ENCODE measurements at regions not wholly inside any gene's neighbourhood (a gene's known extent, or its start where the extent isn't known, plus 50 kb on each side); places are given as distances from the start of the nearest gene placed in this dataset.

- in situ Hi-C loops (cut with HindIII; ENCODE audit: low sequenced_read_pairs), result no loop called here
Observed at GRCh38 chr13:105821337-105821736, 714.1 kb downstream of the EFNB2 start.

- in situ Hi-C loops (cut with HindIII; ENCODE audit: low sequenced_read_pairs), result no loop called here
Observed at GRCh38 chr13:105820415-105820814, 715.0 kb downstream of the EFNB2 start.

GRCh38 chr13:105817498-105817897, 718.0 kb downstream of the EFNB2 start:
- in situ Hi-C loops (cut with HindIII; ENCODE audit: low sequenced_read_pairs), result no loop called here

GRCh38 chr13:105816994-105817393, 718.5 kb downstream of the EFNB2 start:
- in situ Hi-C loops (cut with HindIII; ENCODE audit: low sequenced_read_pairs), result no loop called here

- in situ Hi-C loops (cut with HindIII; ENCODE audit: low sequenced_read_pairs), result no loop called here
Observed at GRCh38 chr13:105814902-105815250, 720.6 kb downstream of the EFNB2 start.

DNA sequence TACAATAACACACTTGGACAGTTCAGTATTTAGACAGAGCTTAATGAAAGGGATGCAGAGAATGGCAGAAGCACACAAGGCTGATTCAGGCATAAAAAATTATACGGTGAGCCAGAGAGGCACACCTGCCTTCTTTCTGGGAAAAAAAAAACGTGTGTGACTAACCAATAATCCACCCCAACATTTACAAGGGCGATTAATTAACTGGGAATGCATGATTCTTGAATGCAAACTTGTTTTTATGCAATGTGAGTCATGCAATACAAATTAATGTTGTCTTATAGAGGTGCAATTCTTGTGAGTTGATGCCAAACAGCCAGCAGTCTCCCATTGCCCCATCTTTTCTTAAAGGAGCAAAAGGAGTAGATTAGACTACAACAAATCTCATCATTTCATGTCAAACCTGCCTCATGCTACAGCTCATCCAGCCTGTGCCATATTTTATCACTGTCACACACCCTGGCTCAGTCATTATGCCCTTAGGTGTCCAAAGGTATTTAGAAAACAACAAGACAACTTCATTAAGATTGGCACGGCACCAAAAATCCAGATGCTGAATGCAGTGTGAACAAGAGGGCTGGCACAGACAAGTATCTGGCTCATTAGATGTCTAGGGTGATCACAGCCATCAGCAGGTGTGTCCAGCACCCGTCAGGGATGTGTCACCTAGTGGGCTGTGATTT, 721.1 kb downstream of the EFNB2 start:
- in situ Hi-C loops (cut with HindIII; ENCODE audit: low sequenced_read_pairs), result no loop called here

- in situ Hi-C loops (cut with HindIII; ENCODE audit: low sequenced_read_pairs), result no loop called here
Observed at GRCh38 chr13:105806628-105806920, 728.9 kb downstream of the EFNB2 start.

DNA sequence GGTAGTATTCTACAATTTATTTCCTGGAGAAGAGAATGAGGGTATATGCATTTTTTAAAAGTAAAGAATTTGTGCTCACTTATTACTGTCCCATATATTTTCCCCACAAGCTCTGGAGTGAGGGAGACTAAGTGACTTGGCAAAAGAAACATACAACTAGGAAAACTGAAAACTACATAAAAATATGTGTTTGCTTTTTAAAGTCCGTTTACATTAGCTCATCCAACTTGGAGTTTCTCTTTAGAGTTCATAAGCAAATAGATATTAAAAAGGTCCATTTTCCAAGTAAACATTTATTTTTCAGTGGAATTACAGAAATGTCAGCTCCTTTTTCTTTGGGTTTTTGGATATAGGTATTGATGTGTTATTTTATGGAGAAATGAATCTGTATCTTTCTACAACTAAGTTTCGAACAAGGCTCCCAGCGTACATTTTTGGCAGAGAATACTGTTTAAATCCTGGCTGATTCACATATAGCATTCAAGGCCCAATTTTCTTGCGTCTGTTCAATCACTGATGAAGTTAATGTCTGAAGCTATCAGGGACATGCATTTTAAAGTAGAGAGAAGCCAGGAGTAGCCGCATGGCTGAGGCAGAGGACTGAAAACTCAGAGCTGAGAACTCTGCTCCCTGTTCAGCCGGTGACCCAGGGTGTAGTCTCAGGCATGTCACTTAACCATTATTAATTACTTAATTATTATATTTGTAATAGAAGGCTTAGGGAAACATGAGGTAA, 729.4 kb downstream of the EFNB2 start:
- in situ Hi-C loops (cut with HindIII; ENCODE audit: low sequenced_read_pairs), result no loop called here

GRCh38 chr13:105804561-105805190, 730.8 kb downstream of the EFNB2 start:
- in situ Hi-C loops (cut with HindIII; ENCODE audit: low sequenced_read_pairs), result no loop called here

GRCh38 chr13:105799155-105799554, 736.3 kb downstream of the EFNB2 start:
- in situ Hi-C loops (cut with HindIII; ENCODE audit: low sequenced_read_pairs), result no loop called here

DNA sequence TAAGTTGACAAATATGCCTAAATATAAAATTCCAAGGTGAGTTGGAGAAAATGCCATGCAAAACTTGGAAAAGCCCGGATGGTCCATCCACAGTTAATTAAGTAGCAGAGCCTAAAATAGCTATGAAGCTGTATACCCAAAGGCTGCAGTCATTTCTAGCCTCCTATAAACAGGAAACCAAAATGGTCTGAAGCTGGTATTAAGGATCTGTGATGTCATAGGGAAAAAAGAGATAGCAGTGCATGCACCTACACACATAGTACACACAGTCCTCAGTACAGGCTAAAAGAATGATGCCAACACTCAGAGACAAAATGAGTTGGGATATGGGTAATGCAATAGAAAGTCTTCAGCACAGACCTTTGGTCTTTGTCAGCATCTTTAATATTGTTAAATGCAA, 736.9 kb downstream of the EFNB2 start:
- in situ Hi-C loops (cut with HindIII; ENCODE audit: low sequenced_read_pairs), result no loop called here

DNA sequence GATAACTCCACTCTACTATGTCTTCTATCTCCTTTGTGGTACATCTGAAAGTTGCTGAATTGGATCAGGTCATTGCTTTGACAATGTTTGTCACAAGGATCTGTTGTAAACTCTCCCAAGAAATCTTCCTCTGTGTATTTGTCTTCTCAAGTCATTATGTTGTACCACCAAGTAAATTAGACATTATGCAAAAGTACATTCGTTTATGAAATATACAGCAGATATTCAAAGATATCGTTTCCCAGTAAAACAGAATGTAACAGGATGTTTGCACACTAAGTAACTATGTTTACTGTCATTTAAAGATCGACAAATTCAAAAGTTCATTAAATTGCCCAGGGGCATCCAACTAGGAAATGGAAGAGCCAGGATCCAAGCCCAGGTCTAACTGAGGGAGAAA, 739.4 kb downstream of the EFNB2 start:
- in situ Hi-C loops (cut with HindIII; ENCODE audit: low sequenced_read_pairs), result no loop called here

GRCh38 chr13:105790923-105791322, 744.5 kb downstream of the EFNB2 start:
- in situ Hi-C loops (cut with HindIII; ENCODE audit: low sequenced_read_pairs), result no loop called here

DNA sequence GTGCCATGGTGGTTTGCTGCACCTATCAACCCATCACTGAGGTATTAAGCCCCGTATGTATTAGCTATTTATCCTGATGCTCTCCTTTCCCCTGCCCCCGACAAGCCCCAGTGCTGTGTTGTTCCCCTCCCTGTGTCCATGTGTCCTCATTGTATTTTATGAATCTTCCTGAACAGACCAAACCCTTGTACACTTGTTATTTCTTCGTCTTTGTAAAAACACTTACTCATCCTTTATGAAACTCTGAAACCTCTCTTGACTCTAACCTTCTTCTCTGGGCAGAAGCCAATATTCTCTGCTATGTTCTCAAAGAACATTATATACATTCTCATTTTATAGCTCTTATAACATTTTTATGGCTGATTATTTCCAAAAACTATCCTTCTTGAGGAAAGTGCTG, 746.9 kb downstream of the EFNB2 start:
- in situ Hi-C loops (cut with HindIII; ENCODE audit: low sequenced_read_pairs), result no loop called here

GRCh38 chr13:105787632-105788031, 747.8 kb downstream of the EFNB2 start:
- in situ Hi-C loops (cut with HindIII; ENCODE audit: low sequenced_read_pairs), result no loop called here

GRCh38 chr13:105785436-105785835, 750.0 kb downstream of the EFNB2 start:
- in situ Hi-C loops (cut with HindIII; ENCODE audit: low sequenced_read_pairs), result no loop called here

- in situ Hi-C loops (cut with HindIII; ENCODE audit: low sequenced_read_pairs), result no loop called here
Observed at GRCh38 chr13:105783261-105783660, 752.2 kb downstream of the EFNB2 start.

DNA sequence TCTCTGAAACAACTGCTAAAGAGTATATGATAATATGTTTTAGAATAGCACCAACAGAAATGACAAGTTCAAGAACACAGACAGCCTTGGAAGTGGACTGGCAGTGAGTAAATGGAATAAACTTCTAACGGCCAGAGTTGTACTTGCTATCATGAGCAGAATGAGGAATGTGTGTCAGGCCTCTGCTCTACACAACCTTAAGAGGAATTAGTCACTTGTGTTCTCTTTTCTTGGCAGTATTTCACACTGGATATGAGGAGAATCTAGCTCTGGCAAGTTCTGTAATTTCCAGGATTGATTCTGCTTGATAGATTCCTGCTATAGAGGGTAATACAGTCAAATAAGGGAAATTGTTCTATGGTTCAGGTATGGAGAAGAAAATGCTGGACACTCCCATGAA, 757.3 kb downstream of the EFNB2 start:
- in situ Hi-C loops (cut with HindIII; ENCODE audit: low sequenced_read_pairs), result no loop called here

DNA sequence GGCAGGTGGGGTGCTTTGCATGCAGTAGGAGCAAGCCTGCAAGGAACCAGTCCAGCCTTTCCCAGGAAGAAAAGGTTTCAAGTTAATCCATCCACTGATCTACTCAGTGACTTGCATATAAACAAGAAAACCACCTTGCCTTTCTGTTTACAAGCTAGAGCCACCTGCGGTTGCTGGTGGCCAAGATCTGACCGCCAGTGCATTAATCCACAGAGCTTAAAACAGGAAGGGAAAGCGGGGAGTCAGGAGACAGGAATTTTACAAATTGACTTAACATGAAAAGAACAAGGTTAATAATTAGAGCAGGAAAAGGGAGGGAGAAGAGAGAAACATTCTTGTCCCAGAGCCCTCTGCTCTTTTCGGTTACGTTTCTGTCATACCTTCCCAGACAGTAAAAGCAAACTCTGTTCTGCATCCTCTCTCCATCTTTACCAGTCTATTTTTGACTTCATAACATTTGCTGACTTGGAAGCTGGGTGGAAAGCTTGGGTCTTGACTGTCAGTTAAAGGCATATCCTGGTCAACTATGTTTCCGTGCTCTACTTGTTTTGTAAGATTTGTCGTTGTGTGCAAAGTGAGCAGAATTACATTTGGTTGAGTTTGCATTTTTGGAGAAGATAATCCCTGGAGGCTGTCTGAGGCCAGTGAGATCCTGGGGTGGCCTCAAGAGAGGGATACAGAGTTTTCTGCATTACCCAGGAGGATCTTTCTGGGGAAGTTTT, 760.6 kb downstream of the EFNB2 start:
- in situ Hi-C loops (cut with HindIII; ENCODE audit: low sequenced_read_pairs), result no loop called here

DNA sequence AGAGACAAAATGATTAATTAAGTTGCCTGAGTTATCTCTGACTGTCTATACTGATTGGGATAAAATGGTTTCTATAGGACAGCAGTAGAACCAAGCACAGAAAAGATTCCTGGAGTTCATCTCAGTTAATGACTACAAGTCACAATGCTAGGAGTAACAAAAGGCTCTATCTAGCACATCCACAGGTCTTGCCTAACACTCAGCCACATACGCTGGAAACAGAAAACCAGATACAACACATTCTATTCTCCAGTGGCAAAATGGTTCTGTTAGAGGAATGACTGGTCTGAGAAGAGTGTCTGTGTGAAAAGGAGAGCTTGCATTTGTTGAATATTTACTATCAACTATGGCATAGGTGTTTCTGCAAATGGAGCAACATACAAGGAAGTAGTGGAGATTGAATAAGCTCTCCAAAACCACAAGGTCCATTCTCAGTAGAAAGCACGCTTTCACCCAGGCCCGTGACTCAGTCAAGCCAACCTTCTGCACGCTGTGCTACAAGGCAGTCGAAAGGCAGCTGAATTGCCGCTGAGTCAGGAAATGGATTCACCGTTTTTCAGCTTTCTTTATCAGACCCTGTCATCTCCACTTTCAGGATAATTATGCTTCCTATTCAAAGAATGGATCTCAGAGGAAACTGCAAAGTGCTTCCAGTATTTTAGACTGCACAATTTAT, 761.5 kb downstream of the EFNB2 start:
- in situ Hi-C loops (cut with HindIII; ENCODE audit: low sequenced_read_pairs), result no loop called here

- in situ Hi-C loops (cut with HindIII; ENCODE audit: low sequenced_read_pairs), result no loop called here
Observed at GRCh38 chr13:105773241-105773640, 762.2 kb downstream of the EFNB2 start.
